Stomach (tissue), 4 donors: ENCODE measurements at regions not wholly inside any gene's neighbourhood (a gene's known extent, or its start where the extent isn't known, plus 50 kb on each side); places are given as distances from the start of the nearest gene placed in this dataset.

Source experiments
- CTCF ChIP-seq, 7 experiments: fragments of 450-650 bp in 4 of 7; fragments of 200-600 bp in 3 of 7; sonication (generic) in 3 of 7; IDR thresholded peaks; one replicate each; pipeline ENCODE4 v1.5.1; 2016 to 2019; ENCODE audit warnings: antibody characterized with exemption in 7 of 7, control low read depth in 2 of 7, mild to moderate bottlenecking in 1 of 7
- EP300 ChIP-seq: sonication (generic); formaldehyde crosslinking; IDR thresholded peaks from one replicate; pipeline ENCODE4 v1.6.1; 2017; ENCODE audit warnings: antibody characterized with exemption
- POLR2A ChIP-seq, 4 donors: fragments of 450-650 bp; IDR thresholded peaks; one replicate each; pipeline ENCODE4 v1.6.1; 2016; ENCODE audit warnings: antibody characterized with exemption in 4 of 4, control low read depth in 2 of 4, mild to moderate bottlenecking in 1 of 4, moderate library complexity in 1 of 4
- POLR2AphosphoS5 ChIP-seq, 3 donors: sonication (generic); formaldehyde crosslinking; IDR thresholded peaks; one replicate each; pipeline ENCODE4 v1.6.1; 2016; ENCODE audit warnings: antibody characterized with exemption in 3 of 3

- no peak for TF ChIP-seq POLR2A (IDR thresholded peaks at IDR 0.05)
- no peak for TF ChIP-seq CTCF (IDR thresholded peaks at IDR 0.05)
- no peak for TF ChIP-seq EP300
- no peak for TF ChIP-seq POLR2AphosphoS5 (IDR thresholded peaks at IDR 0.05)
These were observed 350.7 kb upstream of the SPRED2 start for GRCh38 chr2:65782996-65783650.
